Urinary bladder (tissue), 3 donors: ENCODE measurements at regions not wholly inside any gene's neighbourhood (a gene's known extent, or its start where the extent isn't known, plus 50 kb on each side); places are given as distances from the start of the nearest gene placed in this dataset.
"Not testable (repeated sequence)": the region's sequence is repeated elsewhere in the genome, so short reads cannot be mapped to it uniquely, and the experiment has no call there.

Experiments
- DNase-seq: peaks from one replicate; pipeline ENCODE4 v3.0.0-alpha.2; 2015; ENCODE audit errors: extremely low spot score
- H3K27ac ChIP-seq: one replicate; pipeline ENCODE4 v1.5.1; 2013; ENCODE audit warnings: low read depth, mild to moderate bottlenecking, moderate library complexity
- H3K36me3 ChIP-seq: one replicate; pipeline ENCODE4 v1.6.1; 2013; ENCODE audit warnings: mild to moderate bottlenecking, moderate library complexity; ENCODE audit not compliant: insufficient read depth
- H3K4me1 ChIP-seq: one replicate; pipeline ENCODE4 v1.6.1; 2013; ENCODE audit warnings: mild to moderate bottlenecking, moderate library complexity; ENCODE audit not compliant: insufficient read depth
- H3K4me3 ChIP-seq: one replicate; pipeline ENCODE4 v1.5.1; 2013; ENCODE audit warnings: low read depth, low read length
- WGBS: extraction: QIAGEN DNeasy Blood & Tissue Kit; methylation state at CpG from one replicate; pipeline ENCODE4 v1.1.7; 2013; 5-methylcytosine and 5-hydroxymethylcytosine counted together
- donor health status: healthy with polysubstance abuse.
- donor health status: healthy.

DNA sequence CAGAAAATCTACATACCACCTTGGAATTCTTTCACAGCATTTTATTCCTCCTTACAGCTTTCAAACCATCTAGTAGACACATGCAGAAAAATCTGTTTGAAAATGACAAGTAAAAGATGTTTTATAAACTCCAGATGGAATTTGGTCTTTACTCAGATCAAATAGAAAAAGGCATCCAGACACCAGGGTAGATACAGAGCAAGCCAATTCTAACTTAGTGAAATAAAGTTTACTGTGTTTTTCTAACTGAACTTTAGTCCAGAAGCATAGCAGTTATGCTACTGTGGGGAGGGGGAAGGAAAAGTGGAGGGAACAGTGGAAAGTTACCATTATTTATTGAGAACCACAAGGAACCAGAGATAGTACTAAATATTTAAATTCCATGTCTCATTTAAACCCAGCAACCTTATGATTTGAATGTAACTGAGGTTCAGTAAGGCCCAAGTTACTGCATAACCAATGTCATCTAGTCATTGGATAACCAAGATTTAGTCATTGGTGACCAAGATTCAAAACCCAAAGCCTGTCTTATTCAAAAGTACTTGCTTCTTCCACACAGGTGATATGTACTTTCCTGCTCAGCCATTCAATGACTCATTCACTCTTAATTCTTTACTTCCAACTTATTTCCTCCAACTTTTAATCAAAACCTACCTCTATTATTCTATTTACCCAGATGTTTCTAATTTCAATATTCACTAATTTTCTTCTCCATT, 57.7 kb downstream of the RAD51AP2 start:
- Histone ChIP-seq H3K4me1 (no peaks in the 10 kb centered on the region), H3K36me3 (no peaks in the 10 kb centered on the region), H3K4me3 (no peak overlapping the region), H3K27ac (no peak overlapping the region)
- no peak for DNase-seq

GRCh38 chr2:17455343-17455742, 62.9 kb downstream of the RAD51AP2 start:
- H3K36me3 ChIP-seq = no peaks in the 10 kb centered on the region
- H3K27ac ChIP-seq = no peak overlapping the region
- no peak for DNase-seq
- no peaks in the 10 kb centered on the region for H3K4me1 ChIP-seq
- 88% methylated on average over 2 of the region's 2 CpGs for WGBS
- no peak overlapping the region for H3K4me3 ChIP-seq

DNA sequence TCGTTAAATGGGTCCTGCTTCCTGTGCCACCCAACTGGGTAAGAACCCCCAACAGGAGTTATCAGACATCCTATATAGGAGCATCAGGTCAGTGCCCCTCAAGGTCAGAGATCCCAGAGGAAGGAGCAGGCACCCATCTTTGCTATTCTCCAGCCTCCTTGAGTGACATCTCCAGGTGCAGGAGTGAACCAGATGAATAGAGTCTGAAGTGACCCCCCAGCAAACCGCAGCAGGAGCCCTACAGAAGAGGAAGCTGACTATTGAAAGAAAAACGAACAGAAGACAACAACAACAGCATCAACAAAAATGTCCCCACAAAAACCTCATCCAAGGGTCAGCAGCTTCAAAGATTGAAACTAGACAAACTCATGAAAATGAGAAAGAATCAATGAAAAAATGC, 72.0 kb downstream of the RAD51AP2 start:
- H3K4me1 ChIP-seq, DNase-seq, H3K36me3 ChIP-seq, H3K27ac ChIP-seq, H3K4me3 ChIP-seq: not testable (repeated sequence)
- WGBS = 77% methylated on average over 3 of the region's 3 CpGs

- 94% methylated on average over 1 of the region's 1 CpG for WGBS
- H3K27ac ChIP-seq = no peak overlapping the region
- DNase-seq = no peak
- H3K4me1 ChIP-seq = no peaks in the 10 kb centered on the region
- no peaks in the 10 kb centered on the region for H3K36me3 ChIP-seq
- no peak overlapping the region for H3K4me3 ChIP-seq
Measured at GRCh38 chr2:17445744-17446143, 72.5 kb downstream of the RAD51AP2 start.

- H3K4me3 ChIP-seq = no peak overlapping the region
- no peak overlapping the region for H3K27ac ChIP-seq
- DNase-seq = no peak
- no peaks in the 10 kb centered on the region for H3K4me1 ChIP-seq
- 85% methylated on average over 2 of the region's 2 CpGs for WGBS
- no peaks in the 10 kb centered on the region for H3K36me3 ChIP-seq
Measured at GRCh38 chr2:17442334-17442733, 75.9 kb downstream of the RAD51AP2 start.

DNA sequence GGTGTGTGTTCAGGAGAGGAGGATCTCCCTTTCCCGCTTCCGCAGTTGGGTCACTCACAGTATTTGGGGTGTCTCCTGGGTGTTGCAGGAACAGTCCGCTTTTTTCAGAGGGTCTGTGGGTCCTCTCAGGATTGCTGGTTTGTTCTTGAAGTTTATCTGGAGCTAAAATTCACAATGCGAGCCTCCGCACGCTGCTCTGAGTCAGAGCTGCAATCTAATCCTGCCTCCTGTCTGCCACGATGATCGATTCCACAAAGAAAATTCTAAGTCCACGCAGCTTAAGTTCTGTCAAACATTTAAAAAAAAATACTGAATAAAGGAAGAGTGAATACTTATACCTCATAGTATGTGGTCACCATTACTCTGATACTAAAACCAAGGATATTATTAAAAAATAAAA, 76.5 kb downstream of the RAD51AP2 start:
- H3K36me3 ChIP-seq = no peaks in the 10 kb centered on the region
- 80% methylated on average over 9 of the region's 9 CpGs for WGBS
- no peak for DNase-seq
- no peaks in the 10 kb centered on the region for H3K4me1 ChIP-seq
- H3K4me3 ChIP-seq = no peak overlapping the region
- H3K27ac ChIP-seq = no peak overlapping the region

DNA sequence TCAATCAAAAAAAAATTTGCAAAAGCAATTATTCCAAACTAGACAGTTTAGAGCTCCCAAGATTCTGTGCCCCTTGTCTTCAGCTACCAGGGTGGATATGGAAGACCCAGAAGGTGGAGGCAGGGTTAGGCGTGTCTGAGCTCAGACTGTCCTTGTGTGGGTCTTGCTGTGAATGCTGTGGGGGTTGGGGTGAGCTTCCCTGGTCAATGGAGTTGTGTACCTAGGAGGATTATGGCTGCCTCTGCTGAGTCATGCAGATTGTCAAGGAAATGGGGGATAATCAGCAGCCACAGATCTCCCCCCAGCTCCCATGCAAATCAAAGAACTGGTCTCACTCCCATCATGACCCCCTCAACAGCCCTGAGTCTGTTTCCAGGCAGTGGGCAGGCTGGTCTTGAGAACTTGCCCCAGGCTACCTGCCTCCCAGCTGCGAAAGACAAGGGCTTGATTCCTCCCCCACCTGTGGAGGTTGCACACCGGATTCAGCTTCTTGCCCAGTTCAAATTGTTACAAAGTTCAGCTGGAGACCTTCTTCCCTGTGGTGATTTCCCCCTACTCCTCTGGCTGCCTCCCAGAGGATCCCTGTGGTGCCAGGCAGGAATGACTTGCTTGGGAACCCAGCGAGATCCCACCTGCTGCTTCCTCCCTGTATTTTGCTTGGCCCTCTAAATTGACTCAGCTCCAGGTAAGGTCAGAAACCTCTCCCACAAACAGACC, 77.0 kb downstream of the RAD51AP2 start:
- 79% methylated on average over 4 of the region's 4 CpGs for WGBS
- Histone ChIP-seq H3K4me1 (no peaks in the 10 kb centered on the region), H3K4me3 (no peak overlapping the region), H3K27ac (no peak overlapping the region), H3K36me3 (no peaks in the 10 kb centered on the region)
- DNase-seq = no peak

GRCh38 chr2:17430326-17430725, 87.9 kb downstream of the RAD51AP2 start:
- Histone ChIP-seq H3K4me1 (no peaks in the 10 kb centered on the region), H3K4me3 (no peak overlapping the region), H3K36me3 (no peaks in the 10 kb centered on the region), H3K27ac (no peak overlapping the region)
- 48% methylated on average over 1 of the region's 1 CpG for WGBS
- DNase-seq = no peak

DNA sequence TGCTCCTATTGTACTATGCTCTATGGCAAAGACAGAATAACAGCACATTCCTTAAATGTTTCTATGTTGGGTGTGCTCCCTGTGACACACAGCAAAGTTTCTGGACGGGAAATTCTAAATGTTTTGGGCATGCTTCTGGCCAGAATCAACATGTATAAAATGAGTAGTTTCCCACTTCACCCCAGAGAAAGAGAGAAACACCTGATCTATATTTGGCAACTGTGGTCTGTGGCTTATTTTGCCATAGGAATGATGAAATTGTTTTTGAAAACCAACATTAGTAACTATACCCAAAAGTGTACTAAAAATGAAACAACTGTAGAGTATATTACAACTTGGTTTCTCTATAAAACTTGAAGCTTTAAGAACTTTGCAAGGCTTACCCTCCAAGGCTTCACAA, 89.1 kb downstream of the RAD51AP2 start:
- no peak overlapping the region for H3K4me3 ChIP-seq
- no peak overlapping the region for H3K27ac ChIP-seq
- no peaks in the 10 kb centered on the region for H3K36me3 ChIP-seq
- no peaks in the 10 kb centered on the region for H3K4me1 ChIP-seq
- no peak for DNase-seq
- WGBS = 32% methylated on average over 1 of the region's 1 CpG

DNA sequence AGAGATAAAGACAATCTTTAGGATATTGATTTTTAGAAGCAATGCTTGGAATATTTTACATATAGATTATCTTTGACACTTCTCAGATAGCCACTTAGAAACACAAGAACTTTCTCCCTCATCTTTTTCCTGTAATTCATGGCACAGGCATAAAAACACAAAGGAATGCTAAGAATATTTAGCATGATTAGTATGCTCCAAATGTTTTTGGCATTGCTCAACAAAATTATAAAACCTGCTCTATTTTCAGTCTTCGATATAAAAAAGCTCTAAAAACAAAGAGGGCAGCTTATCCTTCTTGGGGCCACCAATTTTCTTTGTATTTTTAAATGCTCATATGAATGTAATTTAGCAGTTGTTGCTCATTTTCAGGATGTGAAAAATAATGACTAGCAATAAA, 90.8 kb downstream of the RAD51AP2 start:
- DNase-seq = no peak
- no peaks in the 10 kb centered on the region for H3K4me1 ChIP-seq
- no peak overlapping the region for H3K4me3 ChIP-seq
- no peak overlapping the region for H3K27ac ChIP-seq
- WGBS = 85% methylated on average over 1 of the region's 1 CpG
- H3K36me3 ChIP-seq = no peaks in the 10 kb centered on the region

- Histone ChIP-seq H3K27ac (no peak overlapping the region), H3K4me3 (no peak overlapping the region), H3K4me1 (no peaks in the 10 kb centered on the region), H3K36me3 (no peaks in the 10 kb centered on the region)
- no peak for DNase-seq
- 34% methylated on average over 1 of the region's 1 CpG for WGBS
Measured at GRCh38 chr2:17426743-17427142, 91.5 kb downstream of the RAD51AP2 start.

DNA sequence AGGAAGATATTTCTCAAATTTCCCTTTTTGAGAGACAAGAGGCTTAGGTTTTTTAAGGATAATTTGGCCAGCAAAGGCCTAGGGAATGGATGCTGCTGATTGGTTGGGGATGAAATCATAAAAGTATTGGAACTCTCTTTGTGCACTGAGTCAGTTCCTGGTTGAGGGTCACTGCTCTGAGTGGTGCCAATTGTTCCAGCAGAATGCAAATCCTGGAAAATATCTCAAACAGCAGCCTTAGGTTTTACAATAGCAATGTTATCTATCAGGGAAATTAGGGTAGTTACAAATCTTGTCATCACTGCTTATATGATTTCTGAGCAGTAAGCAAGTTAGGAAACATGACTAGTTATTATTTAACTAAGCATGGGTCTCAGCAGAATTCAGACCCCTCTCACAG, 96.2 kb downstream of the RAD51AP2 start:
- no peaks in the 10 kb centered on the region for H3K36me3 ChIP-seq
- no peak overlapping the region for H3K4me3 ChIP-seq
- no peak overlapping the region for H3K27ac ChIP-seq
- DNase-seq = no peak
- H3K4me1 ChIP-seq = no peaks in the 10 kb centered on the region

- Histone ChIP-seq H3K4me3 (no peak overlapping the region), H3K36me3 (no peaks in the 10 kb centered on the region), H3K27ac (no peak overlapping the region), H3K4me1 (no peaks in the 10 kb centered on the region)
- WGBS = 75% methylated on average over 3 of the region's 3 CpGs
- no peak for DNase-seq
Measured at GRCh38 chr2:17416884-17417391, 101.3 kb downstream of the RAD51AP2 start.

DNA sequence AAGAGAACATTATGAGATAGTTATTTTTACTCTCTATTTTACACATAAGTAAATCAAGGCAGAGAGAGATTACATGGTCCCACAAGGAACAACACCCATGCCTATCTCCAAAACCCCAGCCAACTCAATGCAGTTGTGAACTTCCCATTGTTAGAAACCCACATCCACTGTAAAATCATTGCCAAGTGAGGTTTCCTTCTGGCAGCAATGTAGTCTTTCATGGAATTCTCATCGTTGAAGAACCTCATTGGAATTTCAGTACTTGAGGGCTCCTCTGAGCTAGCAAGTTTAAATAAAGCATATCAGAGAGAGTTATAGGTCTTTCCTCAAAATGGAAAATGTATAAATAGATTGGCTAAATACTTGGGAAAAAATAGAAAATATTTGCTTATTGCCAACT, 105.2 kb downstream of the RAD51AP2 start:
- no peak for DNase-seq
- Histone ChIP-seq H3K4me1 (no peaks in the 10 kb centered on the region), H3K4me3 (no peak overlapping the region), H3K36me3 (no peaks in the 10 kb centered on the region), H3K27ac (no peak overlapping the region)
- WGBS = 60% methylated on average over 1 of the region's 1 CpG
